GM12891 (cell line): ENCODE measurements at regions not wholly inside any gene's neighbourhood (a gene's known extent, or its start where the extent isn't known, plus 50 kb on each side); places are given as distances from the start of the nearest gene placed in this dataset.

Source experiments
- DNase-seq: peaks from one replicate; pipeline ENCODE4 v3.0.0; 2011; ENCODE audit warnings: low spot score; ENCODE audit not compliant: insufficient read length
- FAIRE-seq: peaks from 2 replicates; lab custom pipeline; 2011; peaks lifted over from hg19 to GRCh38; lab: Jason Lieb, UNC
- PAX5 ChIP-seq: IDR thresholded peaks from 2 replicates; pipeline ENCODE4 v1.6.1; 2011; ENCODE audit warnings: low read length, moderate library complexity, mild to moderate bottlenecking; ENCODE audit not compliant: insufficient read depth, severe bottlenecking
- POLR2A ChIP-seq: IDR thresholded peaks from 2 replicates; pipeline ENCODE4 v1.6.1; 2011; ENCODE audit warnings: low read depth, low read length, control low read depth
- POLR2AphosphoS5 ChIP-seq: IDR thresholded peaks from 2 replicates; pipeline ENCODE4 v1.6.1; 2011; ENCODE audit warnings: low read depth, low read length, control low read depth
- POU2F2 ChIP-seq: IDR thresholded peaks from 2 replicates; pipeline ENCODE4 v1.6.1; 2011; ENCODE audit warnings: low read depth, mild to moderate bottlenecking, control low read depth, low read length, moderate library complexity
- SPI1 ChIP-seq: IDR thresholded peaks from 2 replicates; pipeline ENCODE4 v1.6.1; 2011; ENCODE audit warnings: low read depth, low read length, control low read depth
- TAF1 ChIP-seq: IDR thresholded peaks from 2 replicates; pipeline ENCODE4 v1.6.1; 2011; ENCODE audit warnings: low read depth, low read length, control low read depth

GRCh38 chr7:70953796-70954195 lies 178.1 kb upstream of the GALNT17 start:
- no peak for FAIRE-seq
- no peak for DNase-seq
- TF ChIP-seq PAX5 (no peak), POU2F2 (no peak), TAF1 (no peak), POLR2A (no peak), POLR2AphosphoS5 (no peak), SPI1 (no peak)

DNA sequence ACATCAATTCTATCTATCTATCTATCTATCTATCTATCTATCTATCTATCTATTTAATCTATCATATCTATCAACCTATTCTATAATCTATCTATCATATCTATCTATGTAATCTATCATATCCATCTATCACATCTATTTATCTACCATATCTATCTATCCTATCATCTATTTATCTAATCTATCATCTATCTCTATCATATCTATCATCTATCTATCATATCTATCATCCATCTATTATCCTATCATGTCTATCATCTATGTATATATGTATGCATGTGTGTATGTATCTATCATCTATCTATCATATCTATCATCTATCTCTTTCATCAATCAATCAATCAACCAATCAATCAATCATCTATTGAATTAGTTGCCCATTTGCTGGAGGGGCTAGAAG lies 159.3 kb upstream of the GALNT17 start:
- DNase-seq (no peak), FAIRE-seq (no peak)
- no peak for TF ChIP-seq PAX5
- TF ChIP-seq POU2F2: no peak
- TF ChIP-seq POLR2A: no peak
- no peak for TF ChIP-seq POLR2AphosphoS5

DNA sequence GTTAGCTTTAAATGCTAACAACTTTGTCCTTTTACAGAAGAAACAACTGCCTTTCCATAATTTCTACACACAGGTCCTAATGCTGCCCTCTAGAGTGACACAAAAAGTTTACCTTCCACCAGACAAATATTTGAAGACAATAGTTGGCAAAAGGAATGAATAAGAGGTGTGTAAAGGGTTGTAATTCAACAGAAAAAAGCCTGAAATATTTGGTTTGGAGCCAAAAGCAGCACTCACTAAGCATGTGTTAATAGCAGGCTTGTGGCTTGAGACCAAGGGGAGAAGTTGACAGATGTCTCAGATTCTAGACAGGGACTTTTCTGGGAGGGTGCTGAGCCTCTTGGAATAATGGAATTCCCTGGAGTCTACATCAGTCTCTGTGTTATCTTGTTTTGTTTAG lies 156.2 kb upstream of the GALNT17 start:
- TF ChIP-seq TAF1 (no peak), POU2F2 (no peak), POLR2AphosphoS5 (no peak), PAX5 (no peak), SPI1 (no peak), POLR2A (no peak)
- FAIRE-seq: no peak
- no peak for DNase-seq

DNA sequence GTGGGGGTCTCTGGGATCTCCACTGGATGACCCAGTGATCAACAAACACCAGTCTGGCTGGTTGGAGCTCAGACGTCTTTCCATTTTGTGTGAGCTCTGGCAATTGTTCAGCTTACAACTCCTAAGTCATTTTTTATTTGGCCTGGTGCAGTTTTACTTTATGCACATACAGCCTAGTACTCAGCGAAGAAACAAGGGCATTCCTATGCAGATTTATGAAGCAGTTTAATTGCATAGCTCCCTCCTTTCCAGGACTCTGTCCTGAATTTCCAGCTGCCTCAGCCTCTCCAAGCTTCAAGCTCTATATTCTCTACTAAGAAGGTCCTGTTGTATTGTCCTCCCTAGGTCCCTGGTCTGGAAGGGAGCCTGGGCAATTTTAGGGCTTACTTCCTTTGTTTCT lies 145.6 kb upstream of the GALNT17 start:
- DNase-seq (no peak), FAIRE-seq (no peak)
- no peak for TF ChIP-seq SPI1
- TF ChIP-seq POU2F2: no peak
- no peak for TF ChIP-seq POLR2AphosphoS5
- TF ChIP-seq POLR2A: no peak
- no peak for TF ChIP-seq TAF1
- no peak for TF ChIP-seq PAX5

DNA sequence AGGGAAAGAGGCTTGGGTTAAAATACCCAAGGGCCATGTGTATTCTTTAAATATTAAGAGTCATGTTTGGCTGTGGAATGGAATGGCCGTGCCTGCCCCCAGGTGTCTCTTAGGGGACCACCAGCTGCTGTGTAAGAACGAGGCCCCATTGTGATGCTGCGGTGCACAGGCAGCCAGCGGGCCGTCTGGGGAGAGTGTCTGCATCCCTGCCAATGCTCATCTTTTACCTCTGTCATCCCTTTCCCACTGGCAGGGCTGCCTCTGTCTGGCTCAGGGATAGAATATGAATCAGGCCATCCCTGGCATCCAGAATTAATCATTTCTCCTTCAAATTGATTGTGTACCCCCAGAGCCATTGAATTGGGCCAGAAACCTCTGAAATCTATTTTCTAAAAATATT lies 137.8 kb upstream of the GALNT17 start:
- DNase-seq (no peak), FAIRE-seq (no peak)
- TF ChIP-seq POLR2AphosphoS5: no peak
- TF ChIP-seq TAF1: no peak
- TF ChIP-seq PAX5: no peak
- no peak for TF ChIP-seq POLR2A
- TF ChIP-seq SPI1: no peak
- TF ChIP-seq POU2F2: no peak

DNA sequence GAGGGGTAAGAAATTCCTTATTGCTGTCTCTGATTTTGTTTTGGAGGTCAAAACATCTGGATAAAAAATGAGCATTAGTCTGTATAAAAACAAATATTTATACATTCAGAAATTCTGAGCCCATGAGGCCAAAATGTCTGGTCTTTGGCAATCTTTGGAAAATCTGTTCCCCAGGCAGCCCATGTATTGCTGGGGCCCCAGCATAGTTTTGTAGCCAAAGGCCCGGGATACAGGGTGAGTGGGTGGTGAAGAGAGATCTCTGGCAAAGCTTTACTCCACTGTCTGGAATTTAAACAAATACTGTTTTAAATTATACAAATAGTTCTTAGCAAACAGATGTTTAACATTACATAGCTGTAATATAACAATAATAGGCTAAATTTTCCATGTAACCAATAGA lies 134.7 kb upstream of the GALNT17 start:
- TF ChIP-seq POLR2AphosphoS5 (no peak), PAX5 (no peak), SPI1 (no peak), TAF1 (no peak), POLR2A (no peak), POU2F2 (no peak)
- DNase-seq (no peak), FAIRE-seq (no peak)

DNA sequence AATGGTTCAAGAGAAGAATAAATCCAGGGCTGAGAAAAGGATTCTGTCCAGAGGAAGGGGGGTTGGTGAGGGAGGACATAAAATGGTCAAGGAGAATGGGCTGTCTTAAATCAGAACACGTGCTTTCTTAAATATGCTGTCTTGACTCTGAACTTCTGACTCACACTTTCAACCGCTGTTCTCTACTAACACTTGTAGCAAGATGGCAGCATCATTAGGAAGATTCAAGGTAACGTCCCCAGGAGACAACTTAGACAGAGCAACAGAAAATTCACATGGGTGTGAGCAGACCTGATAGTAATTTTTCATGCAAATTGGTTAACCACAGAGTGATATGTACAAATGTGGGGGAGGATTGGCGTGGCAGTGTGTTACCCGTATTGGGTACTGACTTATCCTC lies 126.8 kb upstream of the GALNT17 start:
- FAIRE-seq: no peak
- TF ChIP-seq SPI1 (no peak), POU2F2 (no peak), POLR2AphosphoS5 (no peak), TAF1 (no peak), PAX5 (no peak), POLR2A (no peak)
- DNase-seq: no peak

DNA sequence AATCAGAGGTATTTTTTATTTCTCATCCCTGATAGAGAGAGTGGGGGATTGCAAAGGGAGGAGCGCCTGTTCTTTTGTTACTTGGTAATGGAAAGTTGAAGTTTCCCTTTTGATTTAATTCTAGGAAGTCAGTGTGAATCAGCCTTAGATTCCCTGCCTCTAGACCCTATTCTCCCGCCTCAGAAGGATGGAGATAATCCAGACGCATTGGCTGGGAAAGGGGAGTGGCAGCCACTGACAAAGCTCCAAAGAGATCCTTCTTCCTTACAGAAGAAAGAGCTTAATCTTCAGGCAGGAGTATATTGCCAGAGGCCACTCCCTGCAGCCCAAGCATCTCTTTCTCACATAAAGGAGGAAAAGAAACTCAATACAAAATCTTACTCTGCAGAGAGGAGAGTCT lies 122.3 kb upstream of the GALNT17 start:
- TF ChIP-seq POU2F2 (no peak), PAX5 (no peak), POLR2AphosphoS5 (no peak), POLR2A (no peak), SPI1 (no peak), TAF1 (no peak)
- FAIRE-seq (no peak), DNase-seq (no peak)

GRCh38 chr7:71015252-71015900 lies 116.6 kb upstream of the GALNT17 start:
- DNase-seq (no peak), FAIRE-seq (no peak)
- TF ChIP-seq POLR2AphosphoS5 (no peak), TAF1 (no peak), SPI1 (no peak), POLR2A (no peak), POU2F2 (no peak), PAX5 (no peak)

DNA sequence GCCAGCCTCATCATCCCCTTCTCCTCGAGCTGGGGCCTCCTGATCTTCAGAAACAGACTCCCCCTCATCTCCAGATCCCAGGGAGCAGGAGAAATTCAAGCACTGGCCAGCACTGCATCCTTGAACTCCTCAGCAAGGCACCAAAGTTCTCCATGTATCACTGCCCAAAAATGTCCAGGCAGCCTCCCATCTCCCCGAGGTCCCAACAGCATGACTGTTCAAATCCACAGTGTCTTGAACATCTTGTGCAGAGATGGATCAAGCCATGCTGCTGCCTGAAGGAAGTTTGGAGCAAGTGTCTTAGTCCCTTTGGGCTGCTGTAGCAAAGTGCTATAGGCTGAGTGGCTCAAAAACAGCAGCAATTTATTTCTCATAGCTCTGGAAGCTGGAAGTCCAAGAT lies 115.5 kb upstream of the GALNT17 start:
- FAIRE-seq: no peak
- TF ChIP-seq SPI1: no peak
- TF ChIP-seq POU2F2: no peak
- no peak for TF ChIP-seq POLR2AphosphoS5
- no peak for TF ChIP-seq POLR2A
- TF ChIP-seq TAF1: no peak
- TF ChIP-seq PAX5: no peak
- no peak for DNase-seq

GRCh38 chr7:71017602-71018001 lies 114.3 kb upstream of the GALNT17 start:
- TF ChIP-seq PAX5 (no peak), POLR2AphosphoS5 (no peak), POLR2A (no peak), TAF1 (no peak), POU2F2 (no peak), SPI1 (no peak)
- no peak for DNase-seq
- no peak for FAIRE-seq
